H1 (cell line): ENCODE measurements at regions not wholly inside any gene's neighbourhood (a gene's known extent, or its start where the extent isn't known, plus 50 kb on each side); places are given as distances from the start of the nearest gene placed in this dataset.

Experiments used
- ASH2L ChIP-seq: fragments of 200-600, 300-600 bp; sonication (generic); IDR thresholded peaks from one replicate; pipeline ENCODE4 v1.7.1; 2017; ENCODE audit warnings: low read length
- ATF2 ChIP-seq: IDR thresholded peaks from 2 replicates; pipeline ENCODE4 v1.6.1; 2012; ENCODE audit warnings: low read length, inconsistent platforms

- TF ChIP-seq ATF2 (no peak), ASH2L (no peak)
These were observed 1159.1 kb downstream of the SI start (continued) for GRCh38 chr3:163919154-163919553.
